Adrenal gland (tissue), 9 donors: ENCODE measurements at regions not wholly inside any gene's neighbourhood (a gene's known extent, or its start where the extent isn't known, plus 50 kb on each side); places are given as distances from the start of the nearest gene placed in this dataset.

Experiments
- DNase-seq, 7 donors: peaks; one replicate each; pipeline ENCODE4 v3.0.0-alpha.2; 2019 to 2020
- H3K27ac ChIP-seq, 5 donors: fragments of 200-600 bp; sonication (generic) in 4 of 5; 1 replicate in 3 of 5; 2 replicates in 2 of 5; pipeline versions ENCODE4 v1.5.1 to v1.8.0; 2016 to 2020; ENCODE audit warnings: mild to moderate bottlenecking in 1 of 5
- H3K27me3 ChIP-seq: fragments of 200-600 bp; 2 replicates; pipeline ENCODE4 v1.8.0; 2021
- H3K36me3 ChIP-seq, 2 donors: fragments of 200-600 bp; replicated peaks in 1 of 2; 1 replicate in 1 of 2; 2 replicates in 1 of 2; pipeline versions ENCODE4 v1.5.1 to v1.8.0; 2018 to 2022
- H3K4me1 ChIP-seq, 2 donors: fragments of 200-600 bp; replicated peaks in 1 of 2; 1 replicate in 1 of 2; 2 replicates in 1 of 2; pipeline versions ENCODE4 v1.5.1 to v1.8.0; 2018 to 2021
- H3K4me3 ChIP-seq, 4 donors: fragments of 200-600 bp; sonication (generic) in 3 of 4; one replicate each; pipeline ENCODE4 v1.5.1; 2016 to 2018
- H3K9me3 ChIP-seq, 3 donors: fragments of 200-600 bp; sonication (generic) in 1 of 3; replicated peaks in 1 of 3; 1 replicate in 2 of 3; 2 replicates in 1 of 3; pipeline versions ENCODE4 v1.5.1 to v1.8.0; 2016 to 2021
- CTCF ChIP-seq, 6 experiments: fragments of 450-650 bp in 4 of 6; fragments of 200-600 bp in 2 of 6; sonication (generic) in 1 of 6; IDR thresholded peaks; 1 replicate in 5 of 6; 2 replicates in 1 of 6; pipeline versions ENCODE4 v1.5.1 to v1.8.0; 2016 to 2021; ENCODE audit warnings: antibody characterized with exemption in 6 of 6, mild to moderate bottlenecking in 2 of 6, moderate library complexity in 1 of 6
- POLR2A ChIP-seq, 2 donors: fragments of 450-650 bp; IDR thresholded peaks; one replicate each; pipeline ENCODE4 v1.6.1; 2017; ENCODE audit warnings: antibody characterized with exemption in 2 of 2, mild to moderate bottlenecking in 2 of 2, moderate library complexity in 1 of 2
- WGBS, 4 donors: extraction: QIAGEN DNeasy Blood & Tissue Kit in 2 of 4; methylation state at CpG; one replicate each; pipeline versions ENCODE4 v1.1.5 to v1.1.7; 2013 to 2017; 5-methylcytosine and 5-hydroxymethylcytosine counted together
- intact Hi-C, 2 donors: fragments of 100-400 bp; cut with DNase I; formaldehyde crosslinking; loops; one replicate each; pipeline versions ENCODE4 v1.14.1 to v1.15.0; 2022 to 2023
- donor health status: healthy with polysubstance abuse.
- donor health status: Bipolar disorder and iron deficiency.
- donor health status: DM: yes; HTN: yes; CAD: no.
- donor health status: DM: no; HTN: no; CAD: no.
- donor health status: DM: no; HTN: no; CAD: no.

DNA sequence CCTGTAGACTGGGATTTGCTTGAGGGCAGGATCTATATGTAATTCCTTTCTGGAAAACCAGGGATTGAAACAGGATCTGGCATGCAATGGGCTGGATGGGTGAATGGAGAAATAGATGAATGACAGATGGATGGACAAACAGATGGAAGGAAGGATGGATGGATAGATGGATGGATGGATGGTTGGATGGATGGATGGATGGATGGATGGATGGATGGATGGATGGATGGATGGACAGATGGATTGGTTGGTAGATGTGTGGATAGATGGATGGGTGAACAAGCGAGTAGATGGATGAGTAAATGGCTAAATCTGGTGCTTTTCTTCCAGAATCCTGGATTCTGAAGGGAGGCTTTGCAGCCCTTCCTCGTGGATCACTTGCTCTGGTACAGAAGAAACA, 162.5 kb upstream of the SMIM23 start:
- no peaks in the 10 kb centered on the region for H3K36me3 ChIP-seq

DNA sequence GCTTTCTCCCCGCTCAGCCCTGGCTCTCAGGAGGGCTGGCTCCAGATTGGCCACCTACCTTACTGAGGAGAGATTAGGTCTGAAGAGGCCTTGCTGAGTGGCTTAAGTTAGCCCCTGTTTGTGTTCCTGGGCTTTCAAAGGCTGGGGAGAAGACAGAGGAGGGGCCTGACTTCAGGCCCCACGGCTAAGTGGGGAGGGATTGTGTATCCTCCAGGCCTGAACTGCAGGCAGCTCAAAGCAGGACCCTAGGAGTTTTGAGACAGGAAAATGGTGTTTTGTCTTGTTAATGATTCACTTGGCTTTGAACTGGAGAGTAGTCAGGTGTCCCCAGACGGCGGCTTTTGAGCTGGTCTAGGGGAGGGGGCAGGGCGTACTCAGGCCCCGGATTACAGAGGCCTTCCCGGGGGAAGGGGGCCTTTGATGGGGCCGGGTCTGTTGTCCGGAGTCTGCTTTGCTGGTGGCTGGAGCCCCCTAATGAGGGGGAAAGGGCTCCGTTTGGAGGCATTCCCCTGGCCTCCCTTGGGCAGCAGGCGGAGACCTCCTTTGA, 162.0 kb upstream of the SMIM23 start:
- no peak for DNase-seq
- H3K4me3 ChIP-seq = no peak overlapping the region
- no peak for TF ChIP-seq CTCF (IDR thresholded peaks at IDR 0.05)
- no peak for TF ChIP-seq POLR2A (IDR thresholded peaks at IDR 0.05)
- no peaks in the 10 kb centered on the region for H3K27me3 ChIP-seq
- no peaks in the 10 kb centered on the region for H3K9me3 ChIP-seq
- no peaks in the 10 kb centered on the region for H3K4me1 ChIP-seq
- 60 to 86% (median 65%) methylated on average over 8 to 11 of the region's 11 CpGs for WGBS, 4 donors
- H3K36me3 ChIP-seq = no peaks in the 10 kb centered on the region
- H3K27ac ChIP-seq = no peak overlapping the region
- intact Hi-C loops = loop anchor here in 1 of 2 donors (10.0 kb wide), 2 partner anchors 199 to 211 kb away; no protein-coding TSS in a partner anchor

More for the DNA sequence above, 162.5 kb upstream of the SMIM23 start:
- H3K27me3 ChIP-seq = no peaks in the 10 kb centered on the region
- no peak for TF ChIP-seq POLR2A (IDR thresholded peaks at IDR 0.05)
- no peak for TF ChIP-seq CTCF (IDR thresholded peaks at IDR 0.05)
- WGBS, 4 donors = 74 to 91% (median 82%) methylated on average over 2 of the region's 2 CpGs
- no peak overlapping the region for H3K4me3 ChIP-seq
- no peak for DNase-seq
- intact Hi-C loops = loop anchor here in 1 of 2 donors (10.0 kb wide), 2 partner anchors 198 to 212 kb away; no protein-coding TSS in a partner anchor
- H3K27ac ChIP-seq = no peak overlapping the region
- no peaks in the 10 kb centered on the region for H3K9me3 ChIP-seq
- no peaks in the 10 kb centered on the region for H3K4me1 ChIP-seq

DNA sequence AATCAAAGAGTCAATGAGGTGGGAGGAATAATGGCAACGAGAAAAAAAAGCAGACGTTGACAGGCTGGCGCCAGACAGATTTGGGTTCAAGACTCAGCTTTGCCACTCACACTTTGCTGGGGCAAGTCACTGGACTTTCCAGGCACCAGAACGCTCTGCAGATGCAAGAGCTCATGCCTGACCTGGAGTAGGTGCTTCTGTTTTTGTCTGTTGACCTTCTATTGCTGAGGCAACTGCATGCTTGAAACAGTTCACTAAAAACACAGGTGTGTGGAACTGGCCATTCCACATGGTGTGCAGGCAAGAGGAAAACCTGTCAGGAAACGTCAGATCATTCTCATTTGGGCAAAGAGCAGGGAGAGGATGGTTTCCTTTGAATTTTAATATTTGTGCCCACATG, 161.2 kb upstream of the SMIM23 start:
- no peak for TF ChIP-seq POLR2A (IDR thresholded peaks at IDR 0.05)
- TF ChIP-seq CTCF (IDR thresholded peaks at IDR 0.05) = no peak
- Histone ChIP-seq H3K9me3 (no peaks in the 10 kb centered on the region), H3K27ac (no peak overlapping the region), H3K36me3 (no peaks in the 10 kb centered on the region), H3K4me3 (no peak overlapping the region), H3K4me1 (no peaks in the 10 kb centered on the region), H3K27me3 (peaks cover 6% of the 10 kb centered on the region)
- WGBS, 4 donors = 60 to 65% (median 64%) methylated on average over 5 of the region's 5 CpGs
- DNase-seq = no peak
- intact Hi-C loops = loop anchor here in 1 of 2 donors (10.0 kb wide), 2 partner anchors 200 to 210 kb away; no protein-coding TSS in a partner anchor

- Histone ChIP-seq H3K27me3 (peaks cover 10% of the 10 kb centered on the region), H3K36me3 (no peaks in the 10 kb centered on the region), H3K9me3 (no peaks in the 10 kb centered on the region), H3K4me3 (no peak overlapping the region), H3K4me1 (peaks cover 0 to 9% of the 10 kb centered on the region in 2 donors), H3K27ac (no peak overlapping the region)
- intact Hi-C loops = loop anchor here in 1 of 2 donors (10.0 kb wide), 2 partner anchors 201 to 209 kb away; no protein-coding TSS in a partner anchor
- TF ChIP-seq CTCF (IDR thresholded peaks at IDR 0.05) = no peak
- TF ChIP-seq POLR2A (IDR thresholded peaks at IDR 0.05) = no peak
- WGBS, 4 donors = 68 to 86% (median 73%) methylated on average over 7 to 10 of the region's 10 CpGs
- no peak for DNase-seq
Observed at GRCh38 chr5:171625646-171626045, 160.0 kb upstream of the SMIM23 start.
